ENCODE measurements at regions not wholly inside any gene's neighbourhood (a gene's known extent, or its start where the extent isn't known, plus 50 kb on each side); places are given as distances from the start of the nearest gene placed in this dataset.

GRCh38 chr20:58026361-58026760, 202.1 kb downstream of the ANKRD60 start:
- no peak overlapping the region for H3K4me2 ChIP-seq (ENCODE audit: low read length)
- no peaks in the 10 kb centered on the region for H4K20me1 ChIP-seq (ENCODE audit: insufficient read depth, low read length)
- no peaks in the 10 kb centered on the region for H3K79me2 ChIP-seq (ENCODE audit: insufficient read depth, low read depth, low read length)
- BruUV-seq (replicated peaks), result no TSS peak
- H2AFZ ChIP-seq (ENCODE audit: low read length), result no peak overlapping the region
- intact Hi-C loops (cut with micrococcal nuclease; ENCODE audit: unreplicated experiment), result no loop called here
- DNase-seq (ENCODE audit: low spot score), result no peak
- POLR2A ChIA-PET, result no interaction called here
- no peaks in the 10 kb centered on the region for H3K4me1 ChIP-seq (ENCODE audit: insufficient read depth, low read length, poor library complexity, severe bottlenecking)
- no peaks in the 10 kb centered on the region for H3K36me3 ChIP-seq (ENCODE audit: insufficient read depth, low read length)
- TF ChIP-seq EZH2phosphoT487 (IDR thresholded peaks at IDR 0.05; ENCODE audit: borderline replicate concordance, low read depth, low read length) (no peak), CTCF (conservative IDR thresholded peaks at IDR 0.05; ENCODE audit: low read length) (no peak)
- no peak overlapping the region for H3K4me3 ChIP-seq (ENCODE audit: low read depth, low read length, poor library complexity, severe bottlenecking)
- H3K9me3 ChIP-seq (ENCODE audit: low read length), result no peaks in the 10 kb centered on the region
- no peak overlapping the region for H3K27ac ChIP-seq (ENCODE audit: low read depth, low read length, poor library complexity, severe bottlenecking)
- H3K9me2 ChIP-seq (ENCODE audit: insufficient read depth, low read length), result no peaks in the 10 kb centered on the region
- CTCF ChIA-PET (ENCODE audit: unreplicated experiment), result no interaction called here

- H3K4me3 ChIP-seq (ENCODE audit: low read depth, low read length, poor library complexity, severe bottlenecking), result no peak overlapping the region
- H3K4me1 ChIP-seq (ENCODE audit: insufficient read depth, low read length, poor library complexity, severe bottlenecking), result no peaks in the 10 kb centered on the region
- ChIA-PET CTCF (ENCODE audit: unreplicated experiment) (no interaction called here), POLR2A (no interaction called here)
- no peak for DNase-seq (ENCODE audit: low spot score)
- H3K4me2 ChIP-seq (ENCODE audit: low read length), result no peak overlapping the region
- no peaks in the 10 kb centered on the region for H3K36me3 ChIP-seq (ENCODE audit: insufficient read depth, low read length)
- no peaks in the 10 kb centered on the region for H4K20me1 ChIP-seq (ENCODE audit: insufficient read depth, low read length)
- no TSS peak for BruUV-seq (replicated peaks)
- H3K27ac ChIP-seq (ENCODE audit: low read depth, low read length, poor library complexity, severe bottlenecking), result no peak overlapping the region
- no peak for TF ChIP-seq EZH2phosphoT487 (IDR thresholded peaks at IDR 0.05; ENCODE audit: borderline replicate concordance, low read depth, low read length)
- TF ChIP-seq CTCF (conservative IDR thresholded peaks at IDR 0.05; ENCODE audit: low read length), result no peak
- intact Hi-C loops (cut with micrococcal nuclease; ENCODE audit: unreplicated experiment), result no loop called here
- no peaks in the 10 kb centered on the region for H3K9me3 ChIP-seq (ENCODE audit: low read length)
- no peak overlapping the region for H2AFZ ChIP-seq (ENCODE audit: low read length)
- H3K79me2 ChIP-seq (ENCODE audit: insufficient read depth, low read depth, low read length), result no peaks in the 10 kb centered on the region
- no peaks in the 10 kb centered on the region for H3K9me2 ChIP-seq (ENCODE audit: insufficient read depth, low read length)
These were observed 203.2 kb downstream of the ANKRD60 start for GRCh38 chr20:58025233-58025632.

- TF ChIP-seq EZH2phosphoT487 (IDR thresholded peaks at IDR 0.05; ENCODE audit: borderline replicate concordance, low read depth, low read length) (no peak), CTCF (conservative IDR thresholded peaks at IDR 0.05; ENCODE audit: low read length) (no peak)
- Histone ChIP-seq H3K79me2 (ENCODE audit: insufficient read depth, low read depth, low read length) (no peaks in the 10 kb centered on the region), H4K20me1 (ENCODE audit: insufficient read depth, low read length) (no peaks in the 10 kb centered on the region), H3K9me3 (ENCODE audit: low read length) (no peaks in the 10 kb centered on the region), H3K36me3 (ENCODE audit: insufficient read depth, low read length) (no peaks in the 10 kb centered on the region), H3K4me1 (ENCODE audit: insufficient read depth, low read length, poor library complexity, severe bottlenecking) (no peaks in the 10 kb centered on the region), H2AFZ (ENCODE audit: low read length) (no peak overlapping the region), H3K4me2 (ENCODE audit: low read length) (no peak overlapping the region), H3K9me2 (ENCODE audit: insufficient read depth, low read length) (no peaks in the 10 kb centered on the region), H3K27ac (ENCODE audit: low read depth, low read length, poor library complexity, severe bottlenecking) (no peak overlapping the region), H3K4me3 (ENCODE audit: low read depth, low read length, poor library complexity, severe bottlenecking) (no peak overlapping the region)
- intact Hi-C loops (cut with micrococcal nuclease; ENCODE audit: unreplicated experiment), result no loop called here
- DNase-seq (ENCODE audit: low spot score), result no peak
- ChIA-PET POLR2A (no interaction called here), CTCF (ENCODE audit: unreplicated experiment) (no interaction called here)
- BruUV-seq (replicated peaks), result no TSS peak
These were observed 204.2 kb downstream of the ANKRD60 start for GRCh38 chr20:58024241-58024721.

Measured in OCI-LY7 (cell line).